ENCODE measurements at regions not wholly inside any gene's neighbourhood (a gene's known extent, or its start where the extent isn't known, plus 50 kb on each side); places are given as distances from the start of the nearest gene placed in this dataset.

DNA sequence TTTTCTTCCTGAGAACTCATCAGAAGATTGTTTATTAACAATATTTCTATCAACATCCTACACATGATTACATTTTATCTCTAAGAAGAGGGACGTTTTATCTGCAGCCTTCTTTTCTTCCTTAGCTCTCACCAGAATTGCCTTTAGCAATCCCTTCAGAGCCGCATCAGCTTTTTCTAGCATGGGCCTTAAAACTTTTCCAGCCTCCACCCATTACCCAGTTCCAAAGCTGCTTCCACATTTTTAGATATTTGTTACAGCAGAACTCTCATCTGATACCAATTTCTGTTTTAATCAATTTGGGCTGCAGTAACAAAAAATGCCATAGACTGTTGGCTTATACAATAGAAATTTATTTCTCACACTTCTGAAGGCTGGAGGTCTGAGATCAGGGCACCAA, 281.5 kb downstream of the THBS2 start:
- TF ChIP-seq RCOR1 (IDR thresholded peaks at IDR 0.05; ENCODE audit: low read length) (no peak), FOXM1 (IDR thresholded peaks at IDR 0.05; ENCODE audit: low read depth) (no peak), FOSL2 (IDR thresholded peaks at IDR 0.05; ENCODE audit: borderline replicate concordance, low read depth) (no peak), RAD21 (IDR thresholded peaks at IDR 0.05; ENCODE audit: low read length) (no peak)
- TF ChIP-seq, protein P1, sequence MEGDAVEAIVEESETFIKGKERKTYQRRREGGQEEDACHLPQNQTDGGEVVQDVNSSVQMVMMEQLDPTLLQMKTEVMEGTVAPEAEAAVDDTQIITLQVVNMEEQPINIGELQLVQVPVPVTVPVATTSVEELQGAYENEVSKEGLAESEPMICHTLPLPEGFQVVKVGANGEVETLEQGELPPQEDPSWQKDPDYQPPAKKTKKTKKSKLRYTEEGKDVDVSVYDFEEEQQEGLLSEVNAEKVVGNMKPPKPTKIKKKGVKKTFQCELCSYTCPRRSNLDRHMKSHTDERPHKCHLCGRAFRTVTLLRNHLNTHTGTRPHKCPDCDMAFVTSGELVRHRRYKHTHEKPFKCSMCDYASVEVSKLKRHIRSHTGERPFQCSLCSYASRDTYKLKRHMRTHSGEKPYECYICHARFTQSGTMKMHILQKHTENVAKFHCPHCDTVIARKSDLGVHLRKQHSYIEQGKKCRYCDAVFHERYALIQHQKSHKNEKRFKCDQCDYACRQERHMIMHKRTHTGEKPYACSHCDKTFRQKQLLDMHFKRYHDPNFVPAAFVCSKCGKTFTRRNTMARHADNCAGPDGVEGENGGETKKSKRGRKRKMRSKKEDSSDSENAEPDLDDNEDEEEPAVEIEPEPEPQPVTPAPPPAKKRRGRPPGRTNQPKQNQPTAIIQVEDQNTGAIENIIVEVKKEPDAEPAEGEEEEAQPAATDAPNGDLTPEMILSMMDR (IDR thresholded peaks at IDR 0.05), result no peak
